ENCODE measurements at regions not wholly inside any gene's neighbourhood (a gene's known extent, or its start where the extent isn't known, plus 50 kb on each side); places are given as distances from the start of the nearest gene placed in this dataset.

- Histone ChIP-seq H4K20me1 (ENCODE audit: insufficient read depth, low read length) (no peaks in the 10 kb centered on the region), H3K36me3 (replicated peaks; ENCODE audit: low read depth, low read length) (no peaks in the 10 kb centered on the region), H3K27me3 (ENCODE audit: low read depth, low read length) (no peaks in the 10 kb centered on the region), H3K4me3 (ENCODE audit: low read length) (no peak overlapping the region), H3K79me2 (ENCODE audit: low read length) (no peaks in the 10 kb centered on the region), H3K4me1 (ENCODE audit: low read length) (no peaks in the 10 kb centered on the region), H3K9ac (ENCODE audit: low read length) (no peak overlapping the region), H3K4me2 (ENCODE audit: low read length) (no peak overlapping the region), H2AFZ (ENCODE audit: low read depth, low read length) (no peak overlapping the region), H3K9me3 (ENCODE audit: insufficient read depth, low read length) (no peaks in the 10 kb centered on the region), H3K27ac (ENCODE audit: low read length) (no peak overlapping the region)
- TF ChIP-seq CTCF (IDR thresholded peaks at IDR 0.05; ENCODE audit: low read depth, low read length), result no peak
- TF ChIP-seq EZH2phosphoT487 (IDR thresholded peaks at IDR 0.05; ENCODE audit: low read depth), result no peak
Measured at GRCh38 chr14:28946267-28946666, 179.7 kb downstream of the FOXG1 start.

- no peaks in the 10 kb centered on the region for H4K20me1 ChIP-seq (ENCODE audit: insufficient read depth, low read length)
- H3K4me2 ChIP-seq (ENCODE audit: low read length), result no peak overlapping the region
- no peaks in the 10 kb centered on the region for H3K36me3 ChIP-seq (replicated peaks; ENCODE audit: low read depth, low read length)
- no peak for TF ChIP-seq CTCF (IDR thresholded peaks at IDR 0.05; ENCODE audit: low read depth, low read length)
- no peak for TF ChIP-seq EZH2phosphoT487 (IDR thresholded peaks at IDR 0.05; ENCODE audit: low read depth)
- H3K79me2 ChIP-seq (ENCODE audit: low read length), result no peaks in the 10 kb centered on the region
- H3K27me3 ChIP-seq (ENCODE audit: low read depth, low read length), result no peaks in the 10 kb centered on the region
- no peak overlapping the region for H3K4me3 ChIP-seq (ENCODE audit: low read length)
- H2AFZ ChIP-seq (ENCODE audit: low read depth, low read length), result no peak overlapping the region
- no peak overlapping the region for H3K9ac ChIP-seq (ENCODE audit: low read length)
- no peaks in the 10 kb centered on the region for H3K4me1 ChIP-seq (ENCODE audit: low read length)
- H3K27ac ChIP-seq (ENCODE audit: low read length), result no peak overlapping the region
- H3K9me3 ChIP-seq (ENCODE audit: insufficient read depth, low read length), result no peaks in the 10 kb centered on the region
Measured at GRCh38 chr14:28949503-28949902, 182.9 kb downstream of the FOXG1 start.

- no peaks in the 10 kb centered on the region for H3K4me1 ChIP-seq (ENCODE audit: low read length)
- H2AFZ ChIP-seq (ENCODE audit: low read depth, low read length), result no peak overlapping the region
- H3K4me3 ChIP-seq (ENCODE audit: low read length), result no peak overlapping the region
- no peaks in the 10 kb centered on the region for H3K27me3 ChIP-seq (ENCODE audit: low read depth, low read length)
- no peak overlapping the region for H3K4me2 ChIP-seq (ENCODE audit: low read length)
- no peaks in the 10 kb centered on the region for H3K79me2 ChIP-seq (ENCODE audit: low read length)
- no peaks in the 10 kb centered on the region for H3K9me3 ChIP-seq (ENCODE audit: insufficient read depth, low read length)
- no peak overlapping the region for H3K9ac ChIP-seq (ENCODE audit: low read length)
- no peak for TF ChIP-seq EZH2phosphoT487 (IDR thresholded peaks at IDR 0.05; ENCODE audit: low read depth)
- no peak for TF ChIP-seq CTCF (IDR thresholded peaks at IDR 0.05; ENCODE audit: low read depth, low read length)
- no peak overlapping the region for H3K27ac ChIP-seq (ENCODE audit: low read length)
- no peaks in the 10 kb centered on the region for H4K20me1 ChIP-seq (ENCODE audit: insufficient read depth, low read length)
- H3K36me3 ChIP-seq (replicated peaks; ENCODE audit: low read depth, low read length), result no peaks in the 10 kb centered on the region
Measured at GRCh38 chr14:28952161-28952560, 185.6 kb downstream of the FOXG1 start.

- no peaks in the 10 kb centered on the region for H3K36me3 ChIP-seq (replicated peaks; ENCODE audit: low read depth, low read length)
- no peaks in the 10 kb centered on the region for H4K20me1 ChIP-seq (ENCODE audit: insufficient read depth, low read length)
- no peaks in the 10 kb centered on the region for H3K4me1 ChIP-seq (ENCODE audit: low read length)
- H3K9me3 ChIP-seq (ENCODE audit: insufficient read depth, low read length), result no peaks in the 10 kb centered on the region
- H3K4me3 ChIP-seq (ENCODE audit: low read length), result no peak overlapping the region
- H3K27me3 ChIP-seq (ENCODE audit: low read depth, low read length), result no peaks in the 10 kb centered on the region
- H2AFZ ChIP-seq (ENCODE audit: low read depth, low read length), result no peak overlapping the region
- no peak overlapping the region for H3K9ac ChIP-seq (ENCODE audit: low read length)
- no peak overlapping the region for H3K4me2 ChIP-seq (ENCODE audit: low read length)
- TF ChIP-seq CTCF (IDR thresholded peaks at IDR 0.05; ENCODE audit: low read depth, low read length) (no peak), EZH2phosphoT487 (IDR thresholded peaks at IDR 0.05; ENCODE audit: low read depth) (no peak)
- H3K79me2 ChIP-seq (ENCODE audit: low read length), result no peaks in the 10 kb centered on the region
- H3K27ac ChIP-seq (ENCODE audit: low read length), result no peak overlapping the region
Measured at GRCh38 chr14:28952666-28953065, 186.1 kb downstream of the FOXG1 start.

Measured in OCI-LY3 (cell line).